Fibroblast of pulmonary artery (primary cell): ENCODE measurements at regions not wholly inside any gene's neighbourhood (a gene's known extent, or its start where the extent isn't known, plus 50 kb on each side); places are given as distances from the start of the nearest gene placed in this dataset.

Source experiments
- DNase-seq: peaks from one replicate; pipeline ENCODE4 v3.0.0-alpha.2; 2010; ENCODE audit warnings: low read depth
- H3K4me3 ChIP-seq: replicated peaks from 2 replicates; pipeline ENCODE4 v1.5.1; 2011; ENCODE audit warnings: low read depth, mild to moderate bottlenecking, control low read depth, low read length, moderate library complexity
- TF ChIP-seq, protein P1 (sequence below): IDR thresholded peaks from 2 replicates; pipeline ENCODE4 v1.5.1; 2011; ENCODE audit warnings: mild to moderate bottlenecking, control low read depth, low read length, inconsistent platforms; ENCODE audit errors: missing control alignments

GRCh38 chr3:86178095-86178494 lies 812.9 kb downstream of the VGLL3 start:
- no peak for DNase-seq
- no peak overlapping the region for H3K4me3 ChIP-seq
- TF ChIP-seq, protein P1, sequence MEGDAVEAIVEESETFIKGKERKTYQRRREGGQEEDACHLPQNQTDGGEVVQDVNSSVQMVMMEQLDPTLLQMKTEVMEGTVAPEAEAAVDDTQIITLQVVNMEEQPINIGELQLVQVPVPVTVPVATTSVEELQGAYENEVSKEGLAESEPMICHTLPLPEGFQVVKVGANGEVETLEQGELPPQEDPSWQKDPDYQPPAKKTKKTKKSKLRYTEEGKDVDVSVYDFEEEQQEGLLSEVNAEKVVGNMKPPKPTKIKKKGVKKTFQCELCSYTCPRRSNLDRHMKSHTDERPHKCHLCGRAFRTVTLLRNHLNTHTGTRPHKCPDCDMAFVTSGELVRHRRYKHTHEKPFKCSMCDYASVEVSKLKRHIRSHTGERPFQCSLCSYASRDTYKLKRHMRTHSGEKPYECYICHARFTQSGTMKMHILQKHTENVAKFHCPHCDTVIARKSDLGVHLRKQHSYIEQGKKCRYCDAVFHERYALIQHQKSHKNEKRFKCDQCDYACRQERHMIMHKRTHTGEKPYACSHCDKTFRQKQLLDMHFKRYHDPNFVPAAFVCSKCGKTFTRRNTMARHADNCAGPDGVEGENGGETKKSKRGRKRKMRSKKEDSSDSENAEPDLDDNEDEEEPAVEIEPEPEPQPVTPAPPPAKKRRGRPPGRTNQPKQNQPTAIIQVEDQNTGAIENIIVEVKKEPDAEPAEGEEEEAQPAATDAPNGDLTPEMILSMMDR = no peak

DNA sequence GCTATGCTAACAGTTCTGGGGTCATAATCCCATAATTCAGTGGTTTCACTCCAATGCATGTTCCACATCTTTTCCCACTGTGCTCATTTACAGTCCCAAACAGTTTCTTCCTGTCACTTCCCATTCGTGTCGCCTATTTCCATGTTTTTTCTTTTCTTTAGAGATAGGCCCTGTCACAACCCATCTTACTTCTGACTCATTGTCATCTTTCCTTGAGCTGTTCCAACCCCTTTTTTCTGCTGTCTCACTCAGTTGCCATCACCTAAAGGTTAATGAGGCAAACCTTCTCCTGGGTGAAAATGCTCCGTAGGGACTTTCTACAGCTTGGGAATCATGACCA lies 814.5 kb downstream of the VGLL3 start:
- DNase-seq = no peak
- H3K4me3 ChIP-seq = no peak overlapping the region
- TF ChIP-seq, protein P1 = no peak

- H3K4me3 ChIP-seq = no peak overlapping the region
- no peak for DNase-seq
- TF ChIP-seq, protein P1 = no peak
Observed at GRCh38 chr3:86175593-86176444, 815.1 kb downstream of the VGLL3 start.

GRCh38 chr3:86175051-86175536 lies 815.9 kb downstream of the VGLL3 start:
- TF ChIP-seq, protein P1 = no peak
- DNase-seq = no peak
- no peak overlapping the region for H3K4me3 ChIP-seq

- DNase-seq = no peak
- H3K4me3 ChIP-seq = no peak overlapping the region
- TF ChIP-seq, protein P1 = no peak
Observed at GRCh38 chr3:86173401-86173800, 817.5 kb downstream of the VGLL3 start.

- TF ChIP-seq, protein P1 = no peak
- H3K4me3 ChIP-seq = no peak overlapping the region
- no peak for DNase-seq
Observed at GRCh38 chr3:86168512-86168911, 822.4 kb downstream of the VGLL3 start.

DNA sequence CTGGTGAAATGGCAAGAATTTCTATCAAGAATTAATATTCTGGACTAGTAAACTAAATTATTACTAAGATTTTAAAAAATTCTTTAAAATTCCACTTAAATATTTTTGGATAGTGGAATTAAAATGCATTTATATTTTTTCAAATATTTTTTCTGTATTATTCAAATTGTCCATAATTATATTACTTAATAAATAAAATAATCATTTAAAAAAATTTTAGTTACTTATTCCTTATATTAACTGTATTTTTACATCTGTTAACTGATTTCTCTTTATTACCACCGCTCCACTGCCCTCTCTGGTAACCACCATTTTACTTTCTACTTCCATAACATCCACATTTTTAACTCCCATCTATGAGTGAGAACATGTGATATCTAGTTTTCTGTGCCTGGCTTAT lies 828.4 kb downstream of the VGLL3 start:
- TF ChIP-seq, protein P1 = no peak
- DNase-seq = no peak
- H3K4me3 ChIP-seq = no peak overlapping the region
